ENCODE measurements at regions not wholly inside any gene's neighbourhood (a gene's known extent, or its start where the extent isn't known, plus 50 kb on each side); places are given as distances from the start of the nearest gene placed in this dataset.
"Not testable (repeated sequence)": the region's sequence is repeated elsewhere in the genome, so short reads cannot be mapped to it uniquely, and the experiment has no call there.

- not testable (repeated sequence) for DNase-seq (ENCODE audit: low read depth in 2 of 2)
Observed at GRCh38 chr7:29701540-29701939, 104.8 kb upstream of the WIPF3 start.

- DNase-seq (ENCODE audit: low read depth in 2 of 2), result not testable (repeated sequence)
Observed at GRCh38 chr7:29703830-29704229, 102.5 kb upstream of the WIPF3 start.

GRCh38 chr7:29709002-29709401 is 97.3 kb upstream of the WIPF3 start:
- DNase-seq (ENCODE audit: low read depth in 2 of 2), result not testable (repeated sequence)

GRCh38 chr7:29723127-29723526 is 83.2 kb upstream of the WIPF3 start:
- not testable (repeated sequence) for DNase-seq (ENCODE audit: low read depth in 2 of 2)

- DNase-seq (ENCODE audit: low read depth in 2 of 2), result no peak
Observed at GRCh38 chr7:29723599-29723998, 82.7 kb upstream of the WIPF3 start.

GRCh38 chr7:29729534-29730165 is 76.7 kb upstream of the WIPF3 start:
- not testable (repeated sequence) for DNase-seq (ENCODE audit: low read depth in 2 of 2)

GRCh38 chr7:29734246-29734731 is 72.0 kb upstream of the WIPF3 start:
- DNase-seq (ENCODE audit: low read depth in 2 of 2), result no peak

GRCh38 chr7:29747645-29748245 is 58.6 kb upstream of the WIPF3 start:
- not testable (repeated sequence) for DNase-seq (ENCODE audit: low read depth in 2 of 2)

- no peak for DNase-seq (ENCODE audit: low read depth in 2 of 2)
Observed at GRCh38 chr7:29748286-29749099, 57.8 kb upstream of the WIPF3 start.

- no peak for DNase-seq (ENCODE audit: low read depth in 2 of 2)
Observed at GRCh38 chr7:29749701-29750321, 56.5 kb upstream of the WIPF3 start.

- DNase-seq (ENCODE audit: low read depth in 2 of 2), result not testable (repeated sequence)
Observed at GRCh38 chr7:29750373-29750940, 55.9 kb upstream of the WIPF3 start.

GRCh38 chr7:29751012-29751411 is 55.3 kb upstream of the WIPF3 start:
- not testable (repeated sequence) for DNase-seq (ENCODE audit: low read depth in 2 of 2)

GRCh38 chr7:29754874-29755490 is 51.3 kb upstream of the WIPF3 start:
- DNase-seq (ENCODE audit: low read depth in 2 of 2), result no peak

Measured in stimulated activated CD8-positive, alpha-beta memory T cell treated with anti-CD3 and anti-CD28 coated beads, Interleukin-2, amount 100 ng/mL, for 48 hours (primary cell).